ENCODE measurements at regions not wholly inside any gene's neighbourhood (a gene's known extent, or its start where the extent isn't known, plus 50 kb on each side); places are given as distances from the start of the nearest gene placed in this dataset.
"Not testable (repeated sequence)": the region's sequence is repeated elsewhere in the genome, so short reads cannot be mapped to it uniquely, and the experiment has no call there.

- not testable (repeated sequence) for TF ChIP-seq CTCF, POLR2A (IDR thresholded peaks at IDR 0.05)
Measured at GRCh38 chr21:10457765-10458164, 63.6 kb upstream of the TPTE start.
